ENCODE measurements at regions not wholly inside any gene's neighbourhood (a gene's known extent, or its start where the extent isn't known, plus 50 kb on each side); places are given as distances from the start of the nearest gene placed in this dataset.
"Not testable (repeated sequence)": the region's sequence is repeated elsewhere in the genome, so short reads cannot be mapped to it uniquely, and the experiment has no call there.

- peak; percentile 34 for DNase-seq (ENCODE audit: low read depth)
Measured at GRCh38 chr4:128570387-128570975, 239.0 kb upstream of the JADE1 start.

DNA sequence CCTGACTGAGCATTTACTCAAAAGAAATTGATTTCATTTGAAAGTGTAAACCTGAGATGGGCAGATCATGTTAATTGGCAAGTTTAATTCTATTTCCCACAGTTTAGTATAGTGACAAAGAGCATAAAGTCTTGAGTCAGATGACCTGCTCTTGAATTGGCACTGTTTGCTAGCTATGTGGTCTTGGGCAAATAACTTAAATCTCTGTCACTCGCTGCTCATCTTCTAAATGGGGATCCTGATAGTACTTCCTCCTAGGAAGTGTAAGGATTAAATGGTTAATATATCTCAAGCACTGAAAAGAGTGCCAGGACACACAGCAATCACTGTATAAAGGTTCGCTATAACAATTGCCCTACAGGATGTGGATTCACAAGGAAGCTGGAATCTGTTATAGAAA, 242.8 kb upstream of the JADE1 start:
- DNase-seq (ENCODE audit: low read depth), result peak; percentile 35

GRCh38 chr4:128565565-128566186, 243.8 kb upstream of the JADE1 start:
- DNase-seq (ENCODE audit: low read depth), result peak; percentile 19

- DNase-seq (ENCODE audit: low read depth), result no peak
Measured at GRCh38 chr4:128565054-128565453, 244.4 kb upstream of the JADE1 start.

DNA sequence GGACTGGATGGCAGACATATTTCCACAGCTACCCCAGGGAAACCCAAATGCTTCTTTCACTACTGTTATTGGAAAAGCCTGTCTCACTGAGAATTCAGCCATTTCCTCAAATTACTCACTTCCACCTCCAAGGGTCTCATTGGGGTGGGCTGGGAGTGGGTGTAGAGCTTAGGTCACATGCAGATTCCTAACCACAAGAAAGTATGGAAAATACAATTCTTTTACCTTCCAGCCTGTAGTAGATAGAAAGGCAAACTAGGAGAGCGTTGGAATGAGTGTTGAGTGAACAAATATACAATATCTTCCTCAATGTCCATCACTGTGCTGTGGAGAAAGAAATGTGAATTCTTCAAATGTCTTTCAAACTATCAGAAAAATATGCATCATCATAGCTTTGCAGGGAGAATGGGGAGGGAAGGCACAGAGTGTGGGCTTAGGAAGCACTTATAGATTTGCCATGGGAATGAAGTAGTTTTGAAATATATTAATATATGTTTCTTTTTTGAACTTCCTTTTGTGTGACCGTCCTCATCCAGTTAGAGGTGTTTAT, 245.3 kb upstream of the JADE1 start:
- no peak for DNase-seq (ENCODE audit: low read depth)

GRCh38 chr4:128560754-128561495, 248.6 kb upstream of the JADE1 start:
- no peak for DNase-seq (ENCODE audit: low read depth)

- DNase-seq (ENCODE audit: low read depth), result peak; percentile 67
Measured at GRCh38 chr4:128558896-128559679, 250.4 kb upstream of the JADE1 start.

GRCh38 chr4:128556756-128557155, 252.7 kb upstream of the JADE1 start:
- no peak for DNase-seq (ENCODE audit: low read depth)

DNA sequence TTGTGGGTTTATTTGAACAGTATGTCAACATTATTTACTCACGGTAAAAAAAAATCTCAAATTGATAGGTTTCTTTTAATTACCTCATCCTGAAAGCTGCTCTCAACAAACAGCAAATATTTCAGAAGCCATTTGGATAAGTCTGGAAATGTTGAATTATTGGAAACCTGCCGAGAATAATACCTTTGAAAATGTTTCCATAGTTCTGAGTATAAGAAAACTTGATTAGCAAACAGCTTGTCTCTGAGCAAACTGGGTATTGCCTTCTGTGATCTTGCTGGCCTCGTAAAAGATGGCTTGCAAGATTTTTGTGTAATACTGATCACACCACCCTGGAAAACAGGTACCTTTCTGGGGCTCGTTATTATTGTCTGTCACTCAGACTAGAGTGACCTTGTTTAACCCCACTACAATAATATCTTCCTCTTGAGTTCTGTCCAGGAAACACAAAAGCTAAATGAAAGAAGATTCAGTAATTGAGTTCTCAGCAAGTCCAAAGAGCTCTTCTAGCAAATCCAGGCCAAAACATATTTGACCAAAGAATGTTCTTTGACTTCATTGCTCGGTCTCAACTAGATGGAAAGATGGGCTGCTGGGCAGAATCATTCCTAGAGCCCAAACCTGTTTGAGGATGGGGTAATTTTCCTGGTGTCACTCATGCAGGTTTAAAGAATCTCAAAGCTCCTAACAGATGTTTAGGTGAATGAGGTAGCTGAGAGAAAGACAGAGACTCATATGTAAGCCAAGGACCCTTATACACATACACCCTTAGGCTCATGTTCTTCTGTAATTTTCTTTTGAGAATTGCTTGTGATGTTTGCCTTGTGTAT, 255.6 kb upstream of the JADE1 start:
- no peak for DNase-seq (ENCODE audit: low read depth)

GRCh38 chr4:128552586-128552907, 257.0 kb upstream of the JADE1 start:
- no peak for DNase-seq (ENCODE audit: low read depth)

- DNase-seq (ENCODE audit: low read depth), result no peak
Measured at GRCh38 chr4:128551280-128551679, 258.2 kb upstream of the JADE1 start.

DNA sequence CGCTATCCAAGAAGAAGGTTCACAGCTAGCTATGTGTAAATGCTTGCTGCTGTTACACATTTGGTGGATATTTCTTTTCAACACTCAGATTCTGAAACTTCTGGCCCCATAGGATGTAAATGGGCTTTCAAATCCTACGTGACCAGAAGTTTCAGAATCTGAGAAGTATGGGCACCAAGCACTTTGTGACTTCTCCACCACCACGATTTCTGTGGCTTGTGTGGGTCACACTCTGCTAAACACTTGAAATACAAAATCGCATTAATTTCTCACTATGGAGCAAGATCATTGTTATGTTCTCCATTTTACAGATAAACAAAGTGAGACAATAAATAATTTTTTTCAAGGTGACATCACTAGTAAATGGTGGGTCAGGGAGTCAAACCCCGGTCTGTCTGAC, 259.4 kb upstream of the JADE1 start:
- DNase-seq (ENCODE audit: low read depth), result no peak

DNA sequence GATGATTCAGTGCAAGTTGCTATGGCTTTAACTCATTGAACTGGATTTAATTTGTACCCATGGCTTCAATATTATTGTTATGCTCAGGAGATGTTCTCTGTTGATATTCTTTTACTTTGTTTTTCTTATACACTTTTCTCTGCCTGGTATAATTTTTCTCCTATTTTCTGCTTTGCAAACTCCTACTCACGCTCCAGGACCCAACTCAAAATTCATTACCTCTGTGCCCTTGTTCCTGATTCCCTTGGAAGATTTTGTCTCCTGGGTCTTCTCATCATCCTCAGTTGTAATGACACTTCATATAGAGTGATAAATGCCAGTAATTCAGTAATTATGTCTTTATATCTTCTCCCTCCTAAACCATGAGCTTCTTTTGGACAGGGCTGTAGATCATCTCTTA, 259.9 kb upstream of the JADE1 start:
- DNase-seq (ENCODE audit: low read depth), result no peak

GRCh38 chr4:128548381-128548780, 260.8 kb upstream of the PGRMC2 start:
- DNase-seq (ENCODE audit: low read depth), result no peak

GRCh38 chr4:128544272-128544671, 256.7 kb upstream of the PGRMC2 start:
- DNase-seq (ENCODE audit: low read depth), result no peak

DNA sequence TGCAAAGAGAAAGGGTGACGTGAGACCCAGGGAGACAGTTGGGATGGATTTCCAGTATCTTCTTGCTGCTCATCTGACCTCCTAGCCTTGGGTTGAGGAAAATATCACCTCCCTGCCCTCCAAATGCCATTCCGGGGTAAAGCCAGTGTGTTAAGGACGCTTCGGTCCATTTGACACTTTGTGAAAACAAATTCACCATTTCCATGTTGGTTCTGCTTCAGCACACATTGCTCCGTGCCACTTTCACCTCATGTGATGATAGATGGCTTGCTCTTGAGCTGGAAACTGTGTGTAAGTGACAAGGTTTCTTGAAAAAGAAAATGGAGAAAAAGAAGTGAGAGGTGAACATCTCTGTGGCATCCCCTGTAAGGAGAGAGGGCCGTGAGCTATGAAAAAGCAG, 256.1 kb upstream of the PGRMC2 start:
- DNase-seq (ENCODE audit: low read depth), result no peak

- DNase-seq (ENCODE audit: low read depth), result peak; percentile 39
Measured at GRCh38 chr4:128542047-128542446, 254.4 kb upstream of the PGRMC2 start.

DNA sequence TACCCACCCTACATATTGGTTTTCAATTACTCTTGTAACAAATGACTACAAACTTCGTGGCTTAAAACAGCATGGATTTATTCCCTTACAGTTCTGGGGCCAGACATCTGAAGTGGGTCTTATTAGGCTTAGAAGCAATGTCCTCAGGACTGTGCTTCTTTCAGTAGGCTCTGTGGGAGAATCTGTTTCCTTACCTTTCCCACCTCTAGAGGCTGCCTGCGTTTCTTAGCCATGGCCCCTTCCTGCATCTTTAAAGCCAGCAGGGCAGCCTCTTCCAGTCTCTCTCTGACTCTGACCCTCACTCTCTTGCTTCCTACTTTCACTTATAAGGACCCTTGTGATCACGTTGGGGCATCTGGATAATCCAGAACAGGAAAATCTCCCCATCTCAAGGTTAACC, 252.5 kb upstream of the PGRMC2 start:
- DNase-seq (ENCODE audit: low read depth), result no peak

GRCh38 chr4:128538111-128538882, 250.7 kb upstream of the PGRMC2 start:
- no peak for DNase-seq (ENCODE audit: low read depth)

- no peak for DNase-seq (ENCODE audit: low read depth)
Measured at GRCh38 chr4:128536746-128537145, 249.1 kb upstream of the PGRMC2 start.

- DNase-seq (ENCODE audit: low read depth), result not testable (repeated sequence)
Measured at GRCh38 chr4:128535510-128535909, 247.9 kb upstream of the PGRMC2 start.
